Endodermal cell (in vitro differentiated cells): ENCODE measurements at regions not wholly inside any gene's neighbourhood (a gene's known extent, or its start where the extent isn't known, plus 50 kb on each side); places are given as distances from the start of the nearest gene placed in this dataset.

Experiments
- DNase-seq: peaks from one replicate; pipeline ENCODE4 v3.0.0-alpha.2; 2017
- H3K27ac ChIP-seq: 2 replicates; pipeline ENCODE4 v1.5.1; 2013; ENCODE audit warnings: mild to moderate bottlenecking, low read depth, low read length, moderate library complexity
- H3K27me3 ChIP-seq: 2 replicates; pipeline ENCODE4 v1.6.1; 2013; ENCODE audit warnings: mild to moderate bottlenecking, low read length, moderate library complexity; ENCODE audit not compliant: insufficient read depth, control insufficient read depth, poor library complexity, severe bottlenecking
- H3K36me3 ChIP-seq: 2 replicates; pipeline ENCODE4 v1.7.0; 2013; ENCODE audit warnings: mild to moderate bottlenecking, low read length, moderate library complexity; ENCODE audit not compliant: control insufficient read depth, insufficient read depth
- H3K4me1 ChIP-seq: one replicate; pipeline ENCODE4 v1.7.0; 2013; ENCODE audit warnings: low read length; ENCODE audit not compliant: control insufficient read depth, insufficient read depth
- H3K4me3 ChIP-seq: 2 replicates; pipeline ENCODE4 v1.5.1; 2013; ENCODE audit warnings: mild to moderate bottlenecking, low read length, moderate library complexity
- H3K9ac ChIP-seq: 2 replicates; pipeline ENCODE4 v1.6.1; 2013; ENCODE audit warnings: mild to moderate bottlenecking, low read length, moderate library complexity; ENCODE audit not compliant: poor library complexity, severe bottlenecking; ENCODE audit errors: extremely low read depth
- H3K9me3 ChIP-seq: 2 replicates; pipeline ENCODE4 v1.6.1; 2013; ENCODE audit warnings: mild to moderate bottlenecking, low read length, moderate library complexity; ENCODE audit not compliant: control insufficient read depth
- H3K27ac Mint-ChIP-seq: 2 replicates; pipeline ENCODE4 v1.8.0; 2020; ENCODE audit warnings: mixed read lengths
- H3K27me3 Mint-ChIP-seq: 2 replicates; pipeline ENCODE4 v1.8.0; 2021; ENCODE audit warnings: mild to moderate bottlenecking, mixed read lengths; ENCODE audit not compliant: insufficient read depth
- H3K36me3 Mint-ChIP-seq: 2 replicates; pipeline ENCODE4 v1.8.0; 2020; ENCODE audit warnings: low read depth, mixed read lengths
- H3K4me1 Mint-ChIP-seq: 2 replicates; pipeline ENCODE4 v1.8.0; 2020; ENCODE audit warnings: mixed read lengths
- H3K4me3 Mint-ChIP-seq: 2 replicates; pipeline ENCODE4 v1.8.0; 2020; ENCODE audit warnings: mild to moderate bottlenecking, moderate library complexity, mixed read lengths
- H3K9me3 Mint-ChIP-seq: 2 replicates; pipeline ENCODE4 v1.8.0; 2020; ENCODE audit warnings: mild to moderate bottlenecking, mixed read lengths
- WGBS, 2 experiments: methylation state at CpG; one replicate each; pipeline versions ENCODE4 v1.1.5 to v1.1.7; 2013; ENCODE audit warnings: missing lambda C conversion rate in 2 of 2, mixed read lengths in 1 of 2; ENCODE audit not compliant: insufficient coverage in 1 of 2, insufficient read length in 1 of 2; 5-methylcytosine and 5-hydroxymethylcytosine counted together
- TF ChIP-seq, protein P1 (sequence below): fragments of 200-600 bp; sonication (generic); conservative IDR thresholded peaks from 2 replicates; pipeline ENCODE4 v1.5.0; 2021; ENCODE audit warnings: antibody characterized with exemption, mild to moderate bottlenecking

DNA sequence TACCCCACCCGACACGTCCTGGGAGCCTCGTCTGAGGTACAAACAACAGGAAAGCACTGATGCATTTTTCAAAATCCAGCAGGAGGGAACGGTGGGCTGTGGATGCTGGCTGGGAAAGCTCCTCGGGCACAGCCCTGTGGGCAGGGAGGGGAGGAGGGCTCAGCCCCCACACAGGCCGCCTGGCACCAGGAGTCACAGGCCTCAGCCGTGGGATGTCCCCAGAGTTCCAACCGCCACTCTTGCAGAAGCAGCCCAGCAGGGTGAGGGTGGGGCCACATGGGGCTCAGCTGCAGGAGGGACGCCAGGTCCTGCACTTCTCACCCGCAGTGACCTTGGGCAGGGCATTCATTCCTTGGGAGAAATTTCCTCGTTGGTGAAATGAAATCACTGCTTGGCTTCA lies 274.6 kb downstream of the BRD1 start:
- 87 to 91% methylated on average over 9 to 11 of the region's 11 CpGs for WGBS, 2 experiments
- H3K9ac ChIP-seq: no peak overlapping the region
- no peaks in the 10 kb centered on the region for H3K4me1 ChIP-seq
- no peak overlapping the region for H3K27ac ChIP-seq
- H3K27me3 ChIP-seq: no peaks in the 10 kb centered on the region
- H3K36me3 ChIP-seq: no peaks in the 10 kb centered on the region
- H3K9me3 ChIP-seq: no peaks in the 10 kb centered on the region
- no peak for DNase-seq
- Mint-ChIP-seq H3K9me3 (peaks cover 10% of the 10 kb centered on the region), H3K36me3 (no peaks in the 10 kb centered on the region), H3K4me1 (no peaks in the 10 kb centered on the region), H3K27ac (no peak overlapping the region), H3K27me3 (no peaks in the 10 kb centered on the region), H3K4me3 (no peak overlapping the region)
- TF ChIP-seq, protein P1, sequence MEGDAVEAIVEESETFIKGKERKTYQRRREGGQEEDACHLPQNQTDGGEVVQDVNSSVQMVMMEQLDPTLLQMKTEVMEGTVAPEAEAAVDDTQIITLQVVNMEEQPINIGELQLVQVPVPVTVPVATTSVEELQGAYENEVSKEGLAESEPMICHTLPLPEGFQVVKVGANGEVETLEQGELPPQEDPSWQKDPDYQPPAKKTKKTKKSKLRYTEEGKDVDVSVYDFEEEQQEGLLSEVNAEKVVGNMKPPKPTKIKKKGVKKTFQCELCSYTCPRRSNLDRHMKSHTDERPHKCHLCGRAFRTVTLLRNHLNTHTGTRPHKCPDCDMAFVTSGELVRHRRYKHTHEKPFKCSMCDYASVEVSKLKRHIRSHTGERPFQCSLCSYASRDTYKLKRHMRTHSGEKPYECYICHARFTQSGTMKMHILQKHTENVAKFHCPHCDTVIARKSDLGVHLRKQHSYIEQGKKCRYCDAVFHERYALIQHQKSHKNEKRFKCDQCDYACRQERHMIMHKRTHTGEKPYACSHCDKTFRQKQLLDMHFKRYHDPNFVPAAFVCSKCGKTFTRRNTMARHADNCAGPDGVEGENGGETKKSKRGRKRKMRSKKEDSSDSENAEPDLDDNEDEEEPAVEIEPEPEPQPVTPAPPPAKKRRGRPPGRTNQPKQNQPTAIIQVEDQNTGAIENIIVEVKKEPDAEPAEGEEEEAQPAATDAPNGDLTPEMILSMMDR: no peak
- H3K4me3 ChIP-seq: no peak overlapping the region

DNA sequence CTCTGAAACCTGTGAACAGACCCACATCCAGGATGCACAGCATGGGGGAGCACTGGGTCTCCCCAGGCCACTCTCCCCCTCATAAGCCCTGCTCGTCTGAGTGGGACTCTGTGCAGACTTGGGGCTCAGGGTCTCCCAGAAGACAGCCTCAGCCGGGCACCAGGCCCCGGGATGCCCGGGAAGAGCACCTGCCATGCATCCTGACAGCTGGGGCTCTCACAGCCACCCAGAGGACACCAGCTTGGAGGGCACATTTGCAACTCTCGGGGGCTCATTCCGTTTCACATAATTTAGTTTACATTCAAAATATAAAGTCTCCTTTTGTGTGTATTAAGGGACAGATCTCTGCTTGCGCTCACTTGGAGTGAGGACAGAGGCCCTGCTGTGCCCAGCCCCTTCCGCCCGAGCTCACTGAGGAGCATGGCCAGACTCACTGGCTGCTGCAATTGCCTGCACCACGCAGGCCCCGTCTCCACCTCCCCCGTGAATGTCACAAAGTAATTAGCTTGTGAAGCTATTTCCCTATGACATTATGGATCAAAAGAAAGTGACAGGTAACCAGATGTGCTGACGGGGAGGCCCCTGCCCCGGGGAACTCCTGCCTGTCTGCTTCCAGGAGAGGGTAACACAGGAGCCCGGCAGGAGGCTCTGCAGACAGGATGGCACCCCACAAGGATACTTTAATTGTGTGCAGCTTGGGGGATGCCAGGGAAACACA lies 275.6 kb downstream of the BRD1 start:
- no peaks in the 10 kb centered on the region for H3K27me3 Mint-ChIP-seq
- Histone ChIP-seq H3K27me3 (no peaks in the 10 kb centered on the region), H3K4me1 (no peaks in the 10 kb centered on the region), H3K36me3 (no peaks in the 10 kb centered on the region), H3K27ac (no peak overlapping the region), H3K9ac (no peak overlapping the region), H3K9me3 (no peaks in the 10 kb centered on the region), H3K4me3 (no peak overlapping the region)
- no peak for DNase-seq
- no peaks in the 10 kb centered on the region for H3K36me3 Mint-ChIP-seq
- TF ChIP-seq, protein P1: no peak
- peaks cover 10% of the 10 kb centered on the region for H3K9me3 Mint-ChIP-seq
- H3K27ac Mint-ChIP-seq: no peak overlapping the region
- no peaks in the 10 kb centered on the region for H3K4me1 Mint-ChIP-seq
- 46 to 72% methylated on average over 8 to 13 of the region's 15 CpGs for WGBS, 2 experiments
- no peak overlapping the region for H3K4me3 Mint-ChIP-seq

DNA sequence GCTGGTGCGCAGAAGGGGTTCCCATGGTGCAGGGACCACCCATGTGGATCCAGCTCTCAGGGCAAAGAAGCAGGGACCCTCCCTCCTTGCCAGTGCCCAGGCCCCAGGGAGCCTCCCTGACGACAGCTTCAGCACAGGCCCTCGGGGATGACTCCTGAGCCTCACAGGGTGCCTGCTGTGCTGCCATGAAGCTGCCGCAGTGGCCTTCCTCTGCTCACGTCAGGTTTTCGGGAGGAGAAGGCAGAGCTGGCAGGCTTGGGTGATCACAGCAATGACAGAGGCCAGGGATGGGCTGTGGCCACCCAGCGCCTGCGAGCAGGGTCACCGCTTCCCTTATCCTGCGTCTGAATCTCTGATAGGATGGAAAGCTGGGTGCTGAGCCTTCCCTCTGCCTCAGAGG lies 276.2 kb downstream of the BRD1 start:
- Mint-ChIP-seq H3K4me1 (no peaks in the 10 kb centered on the region), H3K36me3 (no peaks in the 10 kb centered on the region), H3K27me3 (no peaks in the 10 kb centered on the region), H3K9me3 (peaks cover 11% of the 10 kb centered on the region), H3K4me3 (no peak overlapping the region), H3K27ac (no peak overlapping the region)
- TF ChIP-seq, protein P1: no peak
- H3K9ac ChIP-seq: no peak overlapping the region
- no peaks in the 10 kb centered on the region for H3K4me1 ChIP-seq
- H3K27ac ChIP-seq: no peak overlapping the region
- DNase-seq: no peak
- H3K36me3 ChIP-seq: no peaks in the 10 kb centered on the region
- no peaks in the 10 kb centered on the region for H3K9me3 ChIP-seq
- no peak overlapping the region for H3K4me3 ChIP-seq
- H3K27me3 ChIP-seq: no peaks in the 10 kb centered on the region
- 95 to 99% methylated on average over 8 to 10 of the region's 10 CpGs for WGBS, 2 experiments
